ENCODE measurements at regions not wholly inside any gene's neighbourhood (a gene's known extent, or its start where the extent isn't known, plus 50 kb on each side); places are given as distances from the start of the nearest gene placed in this dataset.

DNA sequence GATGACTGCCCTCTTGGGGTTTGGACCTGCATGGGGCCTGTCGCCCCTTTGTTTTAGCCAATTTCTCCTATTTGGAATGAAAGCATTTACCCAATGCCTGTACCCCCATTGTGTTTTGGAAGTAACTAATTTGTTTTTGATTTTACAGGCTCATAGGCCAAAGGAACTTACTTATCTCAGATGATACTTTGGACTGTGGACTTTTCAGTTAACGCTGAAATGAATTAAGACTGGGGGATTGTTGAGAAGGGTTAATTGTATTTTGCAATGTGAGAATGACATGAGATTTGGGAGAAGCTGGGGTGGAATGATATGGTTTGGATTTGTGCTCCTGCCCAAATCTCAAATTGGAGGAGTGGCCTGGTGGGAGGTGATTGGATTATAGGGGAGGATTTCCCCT lies 185.8 kb upstream of the PHYHIPL start:
- no peak overlapping the region for H3K27ac Mint-ChIP-seq
- H3K27me3 Mint-ChIP-seq (ENCODE audit: insufficient read depth): peaks cover 9% of the 10 kb centered on the region
- no peaks in the 10 kb centered on the region; the same call in 1 of the 2 replicates for H3K9me3 Mint-ChIP-seq
- no peaks in the 10 kb centered on the region for H3K4me1 Mint-ChIP-seq (ENCODE audit: low read depth)
- H3K4me3 Mint-ChIP-seq: no peak overlapping the region
- no peaks in the 10 kb centered on the region for H3K36me3 Mint-ChIP-seq (ENCODE audit: low read depth)
- no peak for DNase-seq
- TF ChIP-seq CTCF (IDR thresholded peaks at IDR 0.05): no peak

GRCh38 chr10:58991856-58992255 lies 184.6 kb upstream of the PHYHIPL start:
- DNase-seq: no peak
- H3K27ac Mint-ChIP-seq: no peak overlapping the region
- no peak for TF ChIP-seq CTCF (IDR thresholded peaks at IDR 0.05)
- H3K4me3 Mint-ChIP-seq: no peak overlapping the region
- H3K27me3 Mint-ChIP-seq (ENCODE audit: insufficient read depth): peaks cover 10% of the 10 kb centered on the region
- no peaks in the 10 kb centered on the region for H3K4me1 Mint-ChIP-seq (ENCODE audit: low read depth)
- no peaks in the 10 kb centered on the region; the same call in 1 of the 2 replicates for H3K9me3 Mint-ChIP-seq
- H3K36me3 Mint-ChIP-seq (ENCODE audit: low read depth): no peaks in the 10 kb centered on the region

- DNase-seq: no peak
- peaks cover 9% of the 10 kb centered on the region for H3K27me3 Mint-ChIP-seq (ENCODE audit: insufficient read depth)
- H3K36me3 Mint-ChIP-seq (ENCODE audit: low read depth): no peaks in the 10 kb centered on the region
- TF ChIP-seq CTCF (IDR thresholded peaks at IDR 0.05): no peak
- no peaks in the 10 kb centered on the region; the same call in 1 of the 2 replicates for H3K9me3 Mint-ChIP-seq
- no peaks in the 10 kb centered on the region for H3K4me1 Mint-ChIP-seq (ENCODE audit: low read depth)
- H3K4me3 Mint-ChIP-seq: no peak overlapping the region
- H3K27ac Mint-ChIP-seq: no peak overlapping the region
Measured at GRCh38 chr10:58992830-58993460, 183.5 kb upstream of the PHYHIPL start.

DNA sequence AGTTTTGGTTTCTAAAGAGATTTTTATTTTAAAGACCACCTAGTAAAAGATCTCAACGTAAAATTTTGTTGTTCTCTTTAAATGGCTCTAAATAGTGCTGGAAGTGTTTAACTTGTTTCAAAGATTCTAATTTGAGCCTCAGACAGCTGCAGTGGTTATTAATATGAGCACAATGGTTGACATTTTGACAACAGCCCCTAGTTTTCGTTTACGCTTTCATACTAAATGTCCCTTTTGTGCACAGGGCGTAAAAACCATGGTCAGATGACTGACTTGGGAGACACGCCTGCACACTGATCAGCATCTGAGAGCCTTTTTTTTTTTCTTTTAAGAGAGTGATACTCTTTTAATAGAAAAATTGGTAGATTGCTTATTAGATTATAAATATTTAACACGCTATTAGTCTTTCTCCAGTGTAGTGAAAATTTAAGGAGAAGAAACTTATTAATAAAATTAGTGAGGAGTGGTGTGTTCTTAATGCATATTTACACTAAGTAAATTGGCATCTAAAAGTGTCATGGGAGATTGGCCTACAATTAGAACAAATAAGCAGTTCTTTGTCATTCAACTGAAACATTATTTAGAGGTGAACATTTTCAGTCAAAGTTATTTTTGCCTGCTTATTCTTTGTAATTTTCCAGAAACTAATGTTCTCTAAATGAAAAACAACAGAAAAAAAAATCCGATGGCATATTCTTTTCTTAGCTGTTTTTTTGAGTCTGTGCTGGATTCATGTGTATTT lies 182.8 kb upstream of the PHYHIPL start:
- Mint-ChIP-seq H3K36me3 (ENCODE audit: low read depth) (no peaks in the 10 kb centered on the region), H3K9me3 (no peaks in the 10 kb centered on the region; the same call in 1 of the 2 replicates), H3K27me3 (ENCODE audit: insufficient read depth) (peaks cover 15% of the 10 kb centered on the region), H3K27ac (no peak overlapping the region), H3K4me3 (no peak overlapping the region), H3K4me1 (ENCODE audit: low read depth) (no peaks in the 10 kb centered on the region)
- DNase-seq: no peak
- TF ChIP-seq CTCF (IDR thresholded peaks at IDR 0.05): no peak

- H3K9me3 Mint-ChIP-seq: no peaks in the 10 kb centered on the region; the same call in 1 of the 2 replicates
- H3K36me3 Mint-ChIP-seq (ENCODE audit: low read depth): no peaks in the 10 kb centered on the region
- no peak for TF ChIP-seq CTCF (IDR thresholded peaks at IDR 0.05)
- no peaks in the 10 kb centered on the region for H3K4me1 Mint-ChIP-seq (ENCODE audit: low read depth)
- no peak overlapping the region for H3K4me3 Mint-ChIP-seq
- peaks cover 17% of the 10 kb centered on the region for H3K27me3 Mint-ChIP-seq (ENCODE audit: insufficient read depth)
- DNase-seq: no peak
- H3K27ac Mint-ChIP-seq: no peak overlapping the region
Measured at GRCh38 chr10:58994226-58995057, 182.0 kb upstream of the PHYHIPL start.

Data from HFFc6 (cell line).